ENCODE measurements at regions not wholly inside any gene's neighbourhood (a gene's known extent, or its start where the extent isn't known, plus 50 kb on each side); places are given as distances from the start of the nearest gene placed in this dataset.

- DNase-seq (no peak), ATAC-seq (no peak)
- H3K9me3 ChIP-seq: no peaks in the 10 kb centered on the region
- H3K36me3 ChIP-seq (ENCODE audit: insufficient read depth in 1 of 2, low read depth in 1 of 2): no peaks in the 10 kb centered on the region
- H3K27me3 ChIP-seq (ENCODE audit: insufficient read depth in 3 of 3, low read length in 2 of 3): no peaks in the 10 kb centered on the region
- intact Hi-C loops (cut with DNase I): no loop called here
- H3K27ac ChIP-seq: no peak overlapping the region
- WGBS, 3 donors: 78 to 80% (median 80%) methylated on average over 4 of the region's 4 CpGs
- H3K4me3 ChIP-seq: no peak overlapping the region
- H3K4me1 ChIP-seq: no peaks in the 10 kb centered on the region
- TF ChIP-seq CTCF (IDR thresholded peaks at IDR 0.05): no peak
Measured at GRCh38 chr12:76192416-76192815, 107.9 kb upstream of the NAP1L1 start.

GRCh38 chr12:76190299-76190698, 105.8 kb upstream of the NAP1L1 start:
- Histone ChIP-seq H3K4me3 (no peak overlapping the region), H3K4me1 (no peaks in the 10 kb centered on the region), H3K36me3 (ENCODE audit: insufficient read depth in 1 of 2, low read depth in 1 of 2) (no peaks in the 10 kb centered on the region), H3K9me3 (no peaks in the 10 kb centered on the region), H3K27ac (no peak overlapping the region), H3K27me3 (ENCODE audit: insufficient read depth in 3 of 3, low read length in 2 of 3) (no peaks in the 10 kb centered on the region)
- 53 to 60% (median 59%) methylated on average over 2 of the region's 2 CpGs for WGBS, 3 donors
- intact Hi-C loops (cut with DNase I): no loop called here
- ATAC-seq: no peak
- no peak for DNase-seq
- no peak for TF ChIP-seq CTCF (IDR thresholded peaks at IDR 0.05)

GRCh38 chr12:76189851-76190250, 105.4 kb upstream of the NAP1L1 start:
- Histone ChIP-seq H3K36me3 (ENCODE audit: insufficient read depth in 1 of 2, low read depth in 1 of 2) (no peaks in the 10 kb centered on the region), H3K4me1 (no peaks in the 10 kb centered on the region), H3K27me3 (ENCODE audit: insufficient read depth in 3 of 3, low read length in 2 of 3) (no peaks in the 10 kb centered on the region), H3K9me3 (no peaks in the 10 kb centered on the region), H3K4me3 (no peak overlapping the region), H3K27ac (no peak overlapping the region)
- ATAC-seq (no peak), DNase-seq (no peak)
- TF ChIP-seq CTCF (IDR thresholded peaks at IDR 0.05): no peak
- 78 to 88% (median 85%) methylated on average over 2 of the region's 2 CpGs for WGBS, 3 donors
- intact Hi-C loops (cut with DNase I): no loop called here

- Histone ChIP-seq H3K27me3 (ENCODE audit: insufficient read depth in 3 of 3, low read length in 2 of 3) (no peaks in the 10 kb centered on the region), H3K36me3 (ENCODE audit: insufficient read depth in 1 of 2, low read depth in 1 of 2) (no peaks in the 10 kb centered on the region), H3K4me1 (no peaks in the 10 kb centered on the region), H3K4me3 (no peak overlapping the region), H3K9me3 (no peaks in the 10 kb centered on the region), H3K27ac (no peak overlapping the region)
- ATAC-seq (no peak), DNase-seq (no peak)
- no peak for TF ChIP-seq CTCF (IDR thresholded peaks at IDR 0.05)
- intact Hi-C loops (cut with DNase I): no loop called here
- 77 to 89% (median 88%) methylated on average over 1 of the region's 1 CpG for WGBS, 3 donors
Measured at GRCh38 chr12:76187177-76187576, 102.7 kb upstream of the NAP1L1 start.

- Histone ChIP-seq H3K4me3 (no peak overlapping the region), H3K9me3 (no peaks in the 10 kb centered on the region), H3K36me3 (ENCODE audit: insufficient read depth in 1 of 2, low read depth in 1 of 2) (no peaks in the 10 kb centered on the region), H3K27me3 (ENCODE audit: insufficient read depth in 3 of 3, low read length in 2 of 3) (no peaks in the 10 kb centered on the region), H3K4me1 (no peaks in the 10 kb centered on the region), H3K27ac (no peak overlapping the region)
- no peak for TF ChIP-seq CTCF (IDR thresholded peaks at IDR 0.05)
- WGBS, 3 donors: 71 to 81% (median 71%) methylated on average over 6 of the region's 6 CpGs
- DNase-seq: no peak
- intact Hi-C loops (cut with DNase I): no loop called here
- no peak for ATAC-seq
Measured at GRCh38 chr12:76186131-76186906, 101.8 kb upstream of the NAP1L1 start.

Data from psoas muscle (tissue), 7 donors.